ENCODE measurements at regions not wholly inside any gene's neighbourhood (a gene's known extent, or its start where the extent isn't known, plus 50 kb on each side); places are given as distances from the start of the nearest gene placed in this dataset.

GRCh38 chr2:39571111-39571731 lies 94.5 kb upstream of the TMEM178A start:
- Histone ChIP-seq H3K9me3 (ENCODE audit: control insufficient read depth, insufficient read depth, low read length) (no peaks in the 10 kb centered on the region), H3K27ac (ENCODE audit: low read length) (no peak overlapping the region), H3K4me1 (ENCODE audit: control insufficient read depth, insufficient read depth, low read length) (no peaks in the 10 kb centered on the region), H3K36me3 (ENCODE audit: control insufficient read depth, insufficient read depth, low read length) (no peaks in the 10 kb centered on the region), H3K4me3 (ENCODE audit: low read length) (no peak overlapping the region), H3K27me3 (ENCODE audit: control insufficient read depth, insufficient read depth, low read length) (no peaks in the 10 kb centered on the region)
- TF ChIP-seq CTCF (IDR thresholded peaks at IDR 0.05) = no peak
- no peak for DNase-seq
- Mint-ChIP-seq H3K4me3 (no peak overlapping the region), H3K4me1 (no peaks in the 10 kb centered on the region), H3K27me3 (ENCODE audit: low read depth in 2 of 2) (peaks cover 0 to 4% of the 10 kb centered on the region in 2 donors), H3K27ac (no peak overlapping the region), H3K36me3 (no peaks in the 10 kb centered on the region), H3K9me3 (no peaks in the 10 kb centered on the region)
- no peak for ATAC-seq
- WGBS (ENCODE audit: insufficient coverage) = 79% methylated on average over 4 of the region's 6 CpGs
- intact Hi-C loops (cut with micrococcal nuclease) = no loop called here

- Histone ChIP-seq H3K36me3 (ENCODE audit: control insufficient read depth, insufficient read depth, low read length) (no peaks in the 10 kb centered on the region), H3K4me3 (ENCODE audit: low read length) (no peak overlapping the region), H3K4me1 (ENCODE audit: control insufficient read depth, insufficient read depth, low read length) (no peaks in the 10 kb centered on the region), H3K9me3 (ENCODE audit: control insufficient read depth, insufficient read depth, low read length) (no peaks in the 10 kb centered on the region), H3K27ac (ENCODE audit: low read length) (no peak overlapping the region), H3K27me3 (ENCODE audit: control insufficient read depth, insufficient read depth, low read length) (no peaks in the 10 kb centered on the region)
- no peaks in the 10 kb centered on the region for H3K36me3 Mint-ChIP-seq
- H3K27ac Mint-ChIP-seq = no peak overlapping the region
- peaks cover 0 to 4% of the 10 kb centered on the region in 2 donors for H3K27me3 Mint-ChIP-seq (ENCODE audit: low read depth in 2 of 2)
- WGBS (ENCODE audit: insufficient coverage) = 82% methylated on average over 1 of the region's 1 CpG
- intact Hi-C loops (cut with micrococcal nuclease) = no loop called here
- DNase-seq (no peak), ATAC-seq (no peak)
- no peak for TF ChIP-seq CTCF (IDR thresholded peaks at IDR 0.05)
- H3K9me3 Mint-ChIP-seq = no peaks in the 10 kb centered on the region
- no peak overlapping the region for H3K4me3 Mint-ChIP-seq
- H3K4me1 Mint-ChIP-seq = no peaks in the 10 kb centered on the region
Observed at GRCh38 chr2:39573276-39573675, 92.4 kb upstream of the TMEM178A start.

- Mint-ChIP-seq H3K4me1 (no peaks in the 10 kb centered on the region), H3K4me3 (no peak overlapping the region), H3K27ac (no peak overlapping the region), H3K9me3 (peaks cover 2 to 4% of the 10 kb centered on the region in 2 donors), H3K27me3 (ENCODE audit: low read depth in 2 of 2) (peaks cover 0 to 10% of the 10 kb centered on the region in 2 donors), H3K36me3 (no peaks in the 10 kb centered on the region)
- intact Hi-C loops (cut with micrococcal nuclease) = no loop called here
- Histone ChIP-seq H3K4me3 (ENCODE audit: low read length) (no peak overlapping the region), H3K4me1 (ENCODE audit: control insufficient read depth, insufficient read depth, low read length) (no peaks in the 10 kb centered on the region), H3K36me3 (ENCODE audit: control insufficient read depth, insufficient read depth, low read length) (no peaks in the 10 kb centered on the region), H3K27ac (ENCODE audit: low read length) (no peak overlapping the region), H3K27me3 (ENCODE audit: control insufficient read depth, insufficient read depth, low read length) (no peaks in the 10 kb centered on the region), H3K9me3 (ENCODE audit: control insufficient read depth, insufficient read depth, low read length) (no peaks in the 10 kb centered on the region)
- WGBS (ENCODE audit: insufficient coverage) = 100% methylated on average over 1 of the region's 1 CpG
- DNase-seq = no peak
- ATAC-seq = no peak
- TF ChIP-seq CTCF (IDR thresholded peaks at IDR 0.05) = no peak
Observed at GRCh38 chr2:39581866-39582265, 83.9 kb upstream of the TMEM178A start.

GRCh38 chr2:39583213-39583612 lies 82.5 kb upstream of the TMEM178A start:
- H3K27me3 Mint-ChIP-seq (ENCODE audit: low read depth in 2 of 2) = peaks cover 0 to 10% of the 10 kb centered on the region in 2 donors
- no peak overlapping the region for H3K4me3 Mint-ChIP-seq
- peaks cover 3 to 4% of the 10 kb centered on the region in 2 donors for H3K9me3 Mint-ChIP-seq
- H3K4me1 Mint-ChIP-seq = no peaks in the 10 kb centered on the region
- Histone ChIP-seq H3K9me3 (ENCODE audit: control insufficient read depth, insufficient read depth, low read length) (no peaks in the 10 kb centered on the region), H3K27ac (ENCODE audit: low read length) (no peak overlapping the region), H3K27me3 (ENCODE audit: control insufficient read depth, insufficient read depth, low read length) (no peaks in the 10 kb centered on the region), H3K36me3 (ENCODE audit: control insufficient read depth, insufficient read depth, low read length) (no peaks in the 10 kb centered on the region), H3K4me1 (ENCODE audit: control insufficient read depth, insufficient read depth, low read length) (no peaks in the 10 kb centered on the region), H3K4me3 (ENCODE audit: low read length) (no peak overlapping the region)
- H3K36me3 Mint-ChIP-seq = no peaks in the 10 kb centered on the region
- intact Hi-C loops (cut with micrococcal nuclease) = no loop called here
- no peak overlapping the region for H3K27ac Mint-ChIP-seq
- ATAC-seq (no peak), DNase-seq (no peak)
- WGBS (ENCODE audit: insufficient coverage) = 77% methylated on average over 1 of the region's 2 CpGs
- no peak for TF ChIP-seq CTCF (IDR thresholded peaks at IDR 0.05)

Measured in natural killer cell (primary cell).